NCI-H1417 (cell line): ENCODE measurements at regions not wholly inside any gene's neighbourhood (a gene's known extent, or its start where the extent isn't known, plus 50 kb on each side); places are given as distances from the start of the nearest gene placed in this dataset.

Source experiments
- DNase-seq, 3 experiments: peaks; one replicate each; lab custom pipeline; 2025; lab: John Stamatoyannopoulos, UW

GRCh38 chr16:9251026-9251425 lies 159.6 kb downstream of the HAPSTR1 start:
- DNase-seq: no peak

- DNase-seq: no peak
These were observed 163.4 kb downstream of the HAPSTR1 start for GRCh38 chr16:9254863-9255262.

GRCh38 chr16:9256196-9256595 lies 164.8 kb downstream of the HAPSTR1 start:
- DNase-seq: peak in 2 of 3 experiments; percentile 21 to 27

GRCh38 chr16:9257843-9258242 lies 166.4 kb downstream of the HAPSTR1 start:
- no peak for DNase-seq

- peak; percentile 2 to 38 (median 16) for DNase-seq
These were observed 167.1 kb downstream of the HAPSTR1 start for GRCh38 chr16:9258423-9259051.

GRCh38 chr16:9259914-9260608 lies 168.6 kb downstream of the HAPSTR1 start:
- no peak for DNase-seq

GRCh38 chr16:9260666-9261065 lies 169.2 kb downstream of the HAPSTR1 start:
- peak in 2 of 3 experiments; percentile 44 to 80 for DNase-seq

- no peak for DNase-seq
These were observed 169.9 kb downstream of the HAPSTR1 start for GRCh38 chr16:9261376-9261775.

- DNase-seq: no peak
These were observed 171.7 kb downstream of the HAPSTR1 start for GRCh38 chr16:9262941-9263715.

- DNase-seq: no peak
These were observed 172.6 kb downstream of the HAPSTR1 start for GRCh38 chr16:9264067-9264466.

- DNase-seq: no peak
These were observed 177.0 kb downstream of the HAPSTR1 start for GRCh38 chr16:9268446-9268845.

- DNase-seq: no peak
These were observed 179.0 kb downstream of the HAPSTR1 start for GRCh38 chr16:9270424-9270823.

GRCh38 chr16:9270941-9271340 lies 179.5 kb downstream of the HAPSTR1 start:
- no peak for DNase-seq

GRCh38 chr16:9271841-9272240 lies 180.4 kb downstream of the HAPSTR1 start:
- no peak for DNase-seq

- DNase-seq: no peak
These were observed 183.9 kb downstream of the HAPSTR1 start for GRCh38 chr16:9275377-9275776.

- DNase-seq: no peak
These were observed 184.4 kb downstream of the HAPSTR1 start for GRCh38 chr16:9275816-9276354.

GRCh38 chr16:9279291-9280068 lies 188.0 kb downstream of the HAPSTR1 start:
- DNase-seq: no peak

- no peak for DNase-seq
These were observed 188.6 kb downstream of the HAPSTR1 start for GRCh38 chr16:9280069-9280466.

- no peak for DNase-seq
These were observed 195.5 kb downstream of the HAPSTR1 start for GRCh38 chr16:9286930-9287329.

GRCh38 chr16:9296271-9296590 lies 204.8 kb downstream of the HAPSTR1 start:
- no peak for DNase-seq

GRCh38 chr16:9297437-9298113 lies 206.1 kb downstream of the HAPSTR1 start:
- DNase-seq: peak in 2 of 3 experiments; percentile 26 to 29
